GM21360 (cell line): ENCODE measurements at regions not wholly inside any gene's neighbourhood (a gene's known extent, or its start where the extent isn't known, plus 50 kb on each side); places are given as distances from the start of the nearest gene placed in this dataset.

Experiments
- ATAC-seq: cut with Tn5 transposase; IDR thresholded peaks from one replicate; pipeline ENCODE4 v1.9.1; 2021; ENCODE audit warnings: mild to moderate bottlenecking, moderate library complexity; ENCODE audit not compliant: unreplicated experiment

DNA sequence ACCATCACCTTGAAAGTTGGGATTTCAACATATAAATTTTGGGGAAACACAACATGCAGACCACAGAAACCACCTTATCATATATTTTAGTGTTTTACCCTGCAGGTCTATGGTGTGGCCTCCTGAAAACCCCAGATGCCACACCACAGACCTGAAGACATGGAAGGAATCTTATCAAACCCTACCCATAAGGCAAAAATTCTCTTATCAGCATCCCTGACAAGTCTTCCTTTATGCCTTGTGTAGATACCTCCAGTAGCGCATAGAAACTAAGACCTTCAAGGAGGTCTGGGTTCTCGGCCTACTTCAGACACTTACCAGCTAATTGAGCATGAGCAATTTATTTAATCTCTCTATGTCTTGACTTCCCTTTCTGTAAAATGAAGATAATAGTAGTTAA, 59.1 kb upstream of the SLC14A2 start:
- ATAC-seq = no peak

- no peak for ATAC-seq
Observed at GRCh38 chr18:45557287-45557686, 58.0 kb upstream of the SLC14A2 start.

DNA sequence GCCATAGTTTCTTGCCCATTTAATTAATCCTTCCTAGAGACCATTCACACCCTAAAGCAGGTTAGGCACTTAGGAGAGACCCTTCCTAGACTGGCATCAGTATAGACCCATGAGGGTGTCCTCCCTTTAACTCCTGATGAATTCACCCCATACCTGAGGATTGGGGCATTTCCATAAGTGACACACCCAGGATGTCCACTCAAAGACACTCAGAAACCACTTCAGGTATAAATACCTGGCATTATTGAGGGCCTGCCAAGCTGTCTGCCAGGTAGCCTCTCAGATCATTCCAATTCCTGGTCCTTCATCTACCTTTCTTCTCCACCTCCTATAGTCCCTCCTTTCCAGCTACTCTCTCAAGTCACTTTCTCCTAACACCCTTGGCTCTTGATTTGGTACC, 57.5 kb upstream of the SLC14A2 start:
- ATAC-seq = no peak

GRCh38 chr18:45559258-45559657, 56.0 kb upstream of the SLC14A2 start:
- no peak for ATAC-seq

DNA sequence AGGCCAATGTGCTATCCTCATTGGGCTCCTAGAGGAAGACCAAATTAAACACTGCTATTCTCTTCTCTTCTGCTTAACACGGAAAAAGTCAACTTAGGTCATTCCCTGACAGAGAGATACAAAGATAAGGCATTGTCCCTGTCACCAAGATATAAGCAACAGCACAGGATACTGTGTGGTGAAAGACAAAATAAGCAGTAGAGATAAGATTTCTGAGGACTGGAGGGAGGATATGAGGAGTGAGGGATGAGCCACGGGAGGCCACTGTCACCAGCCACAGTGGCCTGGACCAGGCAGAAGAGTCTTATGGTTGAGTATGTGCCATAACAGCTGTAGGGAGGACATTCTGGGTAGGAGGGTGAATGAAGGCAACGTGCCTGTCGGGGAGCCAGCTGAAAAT, 54.4 kb upstream of the SLC14A2 start:
- no peak for ATAC-seq

- no peak for ATAC-seq
Observed at GRCh38 chr18:45562567-45563479, 52.5 kb upstream of the SLC14A2 start.

GRCh38 chr18:45565280-45565970, 49.9 kb upstream of the SLC14A2 start:
- no peak for ATAC-seq
